A549 (cell line): ENCODE measurements at regions not wholly inside any gene's neighbourhood (a gene's known extent, or its start where the extent isn't known, plus 50 kb on each side); places are given as distances from the start of the nearest gene placed in this dataset.

Experiments used
- ATAC-seq, 2 experiments: fragments of 200-7000 bp in 1 of 2; fragments of >200 bp in 1 of 2; cut with Nextera tagmentation in 1 of 2; cut with Tn5 transposase in 1 of 2; 3 replicates each; pipeline versions ENCODE4 v1.8.0 to v1.9.1; 2018 to 2020; ENCODE audit warnings: mild to moderate bottlenecking in 1 of 2, moderate library complexity in 1 of 2
- CTCF ChIA-PET: fragments of 300-600 bp; sonication (Branson Sonifier 250); formaldehyde crosslinking; extraction: SDS; loops from one replicate; lab custom pipeline; 2021; ENCODE audit warnings: antibody characterized with exemption, inconsistent platforms; lab: Yijun Ruan, JAX
- POLR2A ChIA-PET: fragments of 350-600 bp; formaldehyde crosslinking; extraction: SDS; loops from one replicate; lab custom pipeline; 2021; ENCODE audit warnings: antibody characterized with exemption, inconsistent platforms; lab: Yijun Ruan, JAX
- DNase-seq, 2 experiments: peaks; one replicate each; pipeline versions ENCODE4 v3.0.0 to v3.0.0-alpha.2; 2011 to 2016; ENCODE audit warnings: low read depth in 1 of 2, low spot score in 1 of 2
- FAIRE-seq: peaks from 2 replicates; lab custom pipeline; 2011; peaks lifted over from hg19 to GRCh38; lab: Jason Lieb, UNC
- H3K27ac ChIP-seq, 2 experiments: fragments of >200 bp; sonication (Bioruptor Twin); formaldehyde crosslinking; 3 replicates each; pipeline ENCODE4 v1.5.1; 2016 to 2017
- H3K4me1 ChIP-seq: fragments of >200 bp; sonication (Bioruptor Twin); formaldehyde crosslinking; 3 replicates; pipeline ENCODE4 v1.6.1; 2016
- H3K4me2 ChIP-seq: fragments of >200 bp; sonication (Bioruptor Twin); formaldehyde crosslinking; 3 replicates; pipeline ENCODE4 v1.6.1; 2016
- H3K4me3 ChIP-seq: fragments of >200 bp; sonication (Bioruptor Twin); formaldehyde crosslinking; 3 replicates; pipeline ENCODE4 v1.5.1; 2016
- H3K9me3 ChIP-seq: fragments of >200 bp; sonication (Bioruptor Twin); formaldehyde crosslinking; 3 replicates; pipeline ENCODE4 v1.6.1; 2016
- ATOH8 ChIP-seq: fragments of 250-450 bp; sonication (Bioruptor Pico); IDR thresholded peaks from 2 replicates; pipeline ENCODE4 v1.5.0; 2020; ENCODE audit warnings: low read depth, mild to moderate bottlenecking, moderate library complexity
- BCL3 ChIP-seq: fragments of >200 bp; sonication (Bioruptor Twin); formaldehyde crosslinking; IDR thresholded peaks from 3 replicates; pipeline ENCODE4 v1.6.1; 2016
- CBX2 ChIP-seq: fragments of 200-600 bp; sonication (generic); IDR thresholded peaks from 2 replicates; pipeline ENCODE4 v1.6.1; 2016; ENCODE audit warnings: low read depth, mild to moderate bottlenecking, borderline replicate concordance
- CBX8 ChIP-seq: fragments of 200-600 bp; sonication (generic); IDR thresholded peaks from 2 replicates; pipeline ENCODE4 v1.6.1; 2016
- CHD2 ChIP-seq: fragments of 150-350 bp; IDR thresholded peaks from 2 replicates; pipeline ENCODE4 v1.6.1; 2014; ENCODE audit warnings: low read length; ENCODE audit not compliant: partially characterized antibody
- CTCF ChIP-seq: fragments of >200 bp; sonication (Bioruptor Twin); formaldehyde crosslinking; IDR thresholded peaks from 3 replicates; pipeline ENCODE4 v1.5.1; 2016
- EHF ChIP-seq: fragments of 250-450 bp; sonication (Bioruptor Pico); IDR thresholded peaks from 2 replicates; pipeline ENCODE4 v1.5.0; 2020; ENCODE audit warnings: mild to moderate bottlenecking
- EP300 ChIP-seq, 2 experiments: fragments of >200 bp; sonication (Bioruptor Twin); formaldehyde crosslinking; IDR thresholded peaks; 2 replicates in 1 of 2; 3 replicates in 1 of 2; pipeline ENCODE4 v1.6.1; 2016 to 2017
- ESRRA ChIP-seq: fragments of 150-350 bp; IDR thresholded peaks from 2 replicates; pipeline ENCODE4 v1.6.1; 2014; ENCODE audit warnings: mild to moderate bottlenecking, low read length, borderline replicate concordance
- FOSL2 ChIP-seq, 2 experiments: fragments of 450-650 bp in 1 of 2; fragments of >200 bp in 1 of 2; sonication (Bioruptor Twin) in 1 of 2; formaldehyde crosslinking; IDR thresholded peaks; 2 replicates each; pipeline versions ENCODE4 v1.5.0 to v1.6.1; 2016 to 2020; ENCODE audit warnings: mild to moderate bottlenecking in 1 of 2, moderate library complexity in 1 of 2
- HDAC2 ChIP-seq: fragments of 200-600 bp; sonication (generic); IDR thresholded peaks from 2 replicates; pipeline ENCODE4 v1.6.1; 2016
- HEYL ChIP-seq: fragments of 250-450 bp; sonication (Bioruptor Pico); IDR thresholded peaks from 2 replicates; pipeline ENCODE4 v1.8.0; 2021; ENCODE audit warnings: mild to moderate bottlenecking, moderate library complexity
- HMGXB4 ChIP-seq: fragments of 250-450 bp; sonication (Bioruptor Pico); IDR thresholded peaks from 2 replicates; pipeline ENCODE4 v1.5.0; 2021; ENCODE audit warnings: mild to moderate bottlenecking, moderate library complexity, borderline replicate concordance
- JUN ChIP-seq, 2 experiments: fragments of >200 bp; sonication (Bioruptor Twin); formaldehyde crosslinking; IDR thresholded peaks; 2 replicates in 1 of 2; 3 replicates in 1 of 2; pipeline ENCODE4 v1.6.1; 2016 to 2017
- KDM1A ChIP-seq: fragments of 200-600 bp; sonication (generic); IDR thresholded peaks from 2 replicates; pipeline ENCODE4 v1.6.1; 2016; ENCODE audit warnings: low read depth, mild to moderate bottlenecking
- MAFK ChIP-seq: fragments of 450-650 bp; IDR thresholded peaks from 2 replicates; pipeline ENCODE4 v1.6.1; 2014; ENCODE audit not compliant: partially characterized antibody
- MAX ChIP-seq: IDR thresholded peaks from 2 replicates; pipeline ENCODE4 v1.6.1; 2012
- MAZ ChIP-seq: fragments of 150-350 bp; IDR thresholded peaks from 2 replicates; pipeline ENCODE4 v1.6.1; 2014; ENCODE audit warnings: antibody characterized with exemption, low read depth, low read length, borderline replicate concordance
- NPAS2 ChIP-seq: fragments of 250-450 bp; sonication (Bioruptor Pico); IDR thresholded peaks from 2 replicates; pipeline ENCODE4 v1.8.0; 2022; ENCODE audit warnings: mild to moderate bottlenecking, moderate library complexity, borderline replicate concordance
- POLR2A ChIP-seq: IDR thresholded peaks from 2 replicates; pipeline ENCODE4 v1.6.1; 2012; ENCODE audit warnings: mild to moderate bottlenecking, low read length
- POLR2AphosphoS2 ChIP-seq: conservative IDR thresholded peaks from 2 replicates; pipeline ENCODE4 v1.6.1; 2012; ENCODE audit warnings: low read length, improper control_type of control experiment, inconsistent platforms
- RARB ChIP-seq: fragments of 250-450 bp; sonication (Bioruptor Pico); IDR thresholded peaks from 2 replicates; pipeline ENCODE4 v1.8.0; 2021; ENCODE audit warnings: mild to moderate bottlenecking, moderate library complexity
- RCOR1 ChIP-seq: fragments of 150-350 bp; IDR thresholded peaks from 2 replicates; pipeline ENCODE4 v1.6.1; 2014; ENCODE audit warnings: antibody characterized with exemption, low read length, low read depth
- RFX5 ChIP-seq: fragments of 450-650 bp; IDR thresholded peaks from 2 replicates; pipeline ENCODE4 v1.7.1; 2014; ENCODE audit warnings: antibody characterized with exemption, mild to moderate bottlenecking, moderate library complexity
- RNF2 ChIP-seq: fragments of 200-600 bp; sonication (generic); IDR thresholded peaks from 2 replicates; pipeline ENCODE4 v1.6.1; 2016; ENCODE audit warnings: low read depth, mild to moderate bottlenecking, antibody characterized with exemption, moderate library complexity, borderline replicate concordance
- SREBF2 ChIP-seq: fragments of 450-650 bp; IDR thresholded peaks from 2 replicates; pipeline ENCODE4 v1.6.1; 2014; ENCODE audit warnings: mild to moderate bottlenecking, moderate library complexity
- TP53 ChIP-seq: fragments of 250-450 bp; sonication (Bioruptor Pico); IDR thresholded peaks from 2 replicates; pipeline ENCODE4 v1.5.0; 2021; ENCODE audit warnings: mild to moderate bottlenecking, moderate library complexity
- USF2 ChIP-seq: fragments of 450-650 bp; IDR thresholded peaks from 2 replicates; pipeline ENCODE4 v1.6.1; 2014; ENCODE audit warnings: antibody characterized with exemption
- ZC3H11A ChIP-seq: fragments of 450-650 bp; IDR thresholded peaks from 2 replicates; pipeline ENCODE4 v1.6.1; 2014; ENCODE audit warnings: antibody characterized with exemption, mild to moderate bottlenecking
- WGBS: methylation state at CpG from one replicate; pipeline ENCODE4 v1.1.6; 2017; ENCODE audit errors: missing lambda C conversion rate; 5-methylcytosine and 5-hydroxymethylcytosine counted together

GRCh38 chr5:56516035-56516434 is 282.9 kb upstream of the ANKRD55 start:
- TF ChIP-seq RNF2 (no peak), RFX5 (no peak), NPAS2 (no peak), SREBF2 (no peak), EHF (CRISPR knock-in tag) (no peak), MAFK (no peak)
- POLR2A ChIA-PET: no interaction called here
- ATAC-seq (no peak), DNase-seq (no peak), FAIRE-seq (no peak)
- CTCF ChIA-PET: interaction anchor here (0.7 kb wide), 1 partner anchor 9 kb away, joined by 3 read pairs; no protein-coding TSS in a partner anchor
- H3K4me1 ChIP-seq: 0 out of 3 replicates have a peak, but pooled peaks cover 11% of the 10 kb centered on the region
- H3K27ac ChIP-seq: no peak overlapping the region
- 93% methylated on average over 2 of the region's 2 CpGs for WGBS
- no peak overlapping the region for H3K4me3 ChIP-seq
- H3K4me2 ChIP-seq: no peak overlapping the region
- H3K9me3 ChIP-seq: no peaks in the 10 kb centered on the region

- POLR2A ChIA-PET: no interaction called here
- Histone ChIP-seq H3K4me3 (no peak overlapping the region), H3K9me3 (no peaks in the 10 kb centered on the region)
- FAIRE-seq (no peak), ATAC-seq (no peak)
- TF ChIP-seq HMGXB4: no peak
- TF ChIP-seq BCL3: no peak
- TF ChIP-seq, all 56 proteins: peak for 0
- CTCF ChIA-PET: no interaction called here
- no peak overlapping the region for H3K27ac ChIP-seq
- 65% methylated on average over 7 of the region's 8 CpGs for WGBS
- H3K4me2 ChIP-seq: no peak overlapping the region
- no peak for DNase-seq
- 0 out of 3 replicates have a peak, but pooled peaks cover 11% of the 10 kb centered on the region for H3K4me1 ChIP-seq
Observed at GRCh38 chr5:56515011-56515410, 281.9 kb upstream of the ANKRD55 start.

- no peak for ATAC-seq
Observed at GRCh38 chr5:56514245-56514644, 281.1 kb upstream of the ANKRD55 start.

GRCh38 chr5:56513141-56513540 is 280.0 kb upstream of the ANKRD55 start:
- FAIRE-seq: no peak
- Histone ChIP-seq H3K9me3 (no peaks in the 10 kb centered on the region), H3K4me2 (no peak overlapping the region), H3K4me1 (0 out of 3 replicates have a peak, but pooled peaks cover 11% of the 10 kb centered on the region), H3K27ac (no peak overlapping the region), H3K4me3 (no peak overlapping the region)
- ChIA-PET CTCF (interaction anchor here (0.9 to 1.8 kb wide), 2 partner anchors 21 to 25 kb away, joined by 3 to 7 read pairs; no protein-coding TSS in a partner anchor), POLR2A (no interaction called here)
- no peak for DNase-seq
- no peak for ATAC-seq
- WGBS: 0% methylated on average over 1 of the region's 1 CpG
- TF ChIP-seq RNF2 (no peak), ATOH8 (no peak), HDAC2 (no peak), CBX2 (no peak), CBX8 (no peak), MAZ (no peak), MAFK (no peak), USF2 (no peak), CTCF (no peak), TP53 (no peak), CHD2 (no peak), FOSL2 (IDR thresholded peaks at IDR 0.05) (no peak), FOSL2 (CRISPR knock-in tag; IDR thresholded peaks at IDR 0.05) (no peak), EP300 (IDR thresholded peaks at IDR 0.05) (no peak)

More at GRCh38 chr5:56514245-56514644, 281.1 kb upstream of the ANKRD55 start:
- no peak for DNase-seq
- no peak overlapping the region for H3K4me2 ChIP-seq
- TF ChIP-seq ESRRA (no peak), POLR2AphosphoS2 (no peak), POLR2A (no peak), HEYL (no peak), ZC3H11A (no peak), CBX8 (no peak), CHD2 (no peak), MAX (no peak), RCOR1 (no peak), KDM1A (no peak), JUN (IDR thresholded peaks at IDR 0.05) (no peak), RARB (CRISPR knock-in tag) (no peak), NPAS2 (no peak)
- TF ChIP-seq, all 56 proteins: peak for 0
- Histone ChIP-seq H3K4me3 (no peak overlapping the region), H3K9me3 (no peaks in the 10 kb centered on the region), H3K27ac (no peak overlapping the region), H3K4me1 (0 out of 3 replicates have a peak, but pooled peaks cover 11% of the 10 kb centered on the region)
- CTCF ChIA-PET: no interaction called here
- POLR2A ChIA-PET: no interaction called here
- FAIRE-seq: no peak
- WGBS: 90% methylated on average over 4 of the region's 4 CpGs
